B cell (primary cell): ENCODE measurements at regions not wholly inside any gene's neighbourhood (a gene's known extent, or its start where the extent isn't known, plus 50 kb on each side); places are given as distances from the start of the nearest gene placed in this dataset.

Experiments
- EZH2 ChIP-seq: IDR thresholded peaks from 2 replicates; pipeline ENCODE4 v1.6.1; 2012; ENCODE audit warnings: borderline replicate concordance, low read depth, mild to moderate bottlenecking, moderate library complexity, low read length; ENCODE audit not compliant: insufficient read depth, poor library complexity, severe bottlenecking
- TF ChIP-seq, protein P1 (sequence below): fragments of 200-600 bp; IDR thresholded peaks from one replicate; pipeline ENCODE4 v1.8.0; 2022; ENCODE audit warnings: antibody characterized with exemption, mild to moderate bottlenecking

GRCh38 chr9:106707291-106707690, 155.7 kb upstream of the ZNF462 start:
- TF ChIP-seq, protein P1, sequence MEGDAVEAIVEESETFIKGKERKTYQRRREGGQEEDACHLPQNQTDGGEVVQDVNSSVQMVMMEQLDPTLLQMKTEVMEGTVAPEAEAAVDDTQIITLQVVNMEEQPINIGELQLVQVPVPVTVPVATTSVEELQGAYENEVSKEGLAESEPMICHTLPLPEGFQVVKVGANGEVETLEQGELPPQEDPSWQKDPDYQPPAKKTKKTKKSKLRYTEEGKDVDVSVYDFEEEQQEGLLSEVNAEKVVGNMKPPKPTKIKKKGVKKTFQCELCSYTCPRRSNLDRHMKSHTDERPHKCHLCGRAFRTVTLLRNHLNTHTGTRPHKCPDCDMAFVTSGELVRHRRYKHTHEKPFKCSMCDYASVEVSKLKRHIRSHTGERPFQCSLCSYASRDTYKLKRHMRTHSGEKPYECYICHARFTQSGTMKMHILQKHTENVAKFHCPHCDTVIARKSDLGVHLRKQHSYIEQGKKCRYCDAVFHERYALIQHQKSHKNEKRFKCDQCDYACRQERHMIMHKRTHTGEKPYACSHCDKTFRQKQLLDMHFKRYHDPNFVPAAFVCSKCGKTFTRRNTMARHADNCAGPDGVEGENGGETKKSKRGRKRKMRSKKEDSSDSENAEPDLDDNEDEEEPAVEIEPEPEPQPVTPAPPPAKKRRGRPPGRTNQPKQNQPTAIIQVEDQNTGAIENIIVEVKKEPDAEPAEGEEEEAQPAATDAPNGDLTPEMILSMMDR = no peak
- no peak for TF ChIP-seq EZH2
